Neuronal stem cell (in vitro differentiated cells): ENCODE measurements at regions not wholly inside any gene's neighbourhood (a gene's known extent, or its start where the extent isn't known, plus 50 kb on each side); places are given as distances from the start of the nearest gene placed in this dataset.

Experiments used
- DNase-seq: peaks from one replicate; pipeline ENCODE4 v3.0.0-alpha.2; 2013; ENCODE audit warnings: low spot score
- H2AFZ ChIP-seq: one replicate; pipeline ENCODE4 v1.6.1; 2013; ENCODE audit warnings: mild to moderate bottlenecking, low read length, inconsistent platforms
- H2AK5ac ChIP-seq: 2 replicates; pipeline ENCODE4 v1.6.1; 2013; ENCODE audit warnings: low read depth, mild to moderate bottlenecking, inconsistent platforms, low read length, moderate library complexity, mixed read lengths
- H2BK120ac ChIP-seq: 2 replicates; pipeline ENCODE4 v1.6.1; 2013; ENCODE audit warnings: low read depth, mild to moderate bottlenecking, inconsistent platforms, low read length, moderate library complexity, mixed read lengths
- H2BK12ac ChIP-seq: one replicate; pipeline ENCODE4 v1.6.1; 2013; ENCODE audit warnings: low read length, inconsistent platforms
- H2BK15ac ChIP-seq: 2 replicates; pipeline ENCODE4 v1.6.1; 2013; ENCODE audit warnings: mild to moderate bottlenecking, low read length, inconsistent platforms, mixed read lengths
- H2BK5ac ChIP-seq: one replicate; pipeline ENCODE4 v1.6.1; 2013; ENCODE audit warnings: inconsistent platforms, mild to moderate bottlenecking, low read length, moderate library complexity
- H3K14ac ChIP-seq: one replicate; pipeline ENCODE4 v1.6.1; 2013; ENCODE audit warnings: low read length, inconsistent platforms
- H3K18ac ChIP-seq: 2 replicates; pipeline ENCODE4 v1.6.1; 2013; ENCODE audit warnings: low read length, inconsistent platforms
- H3K23ac ChIP-seq: 2 replicates; pipeline ENCODE4 v1.6.1; 2013; ENCODE audit warnings: low read depth, mild to moderate bottlenecking, mixed read lengths, low read length, inconsistent platforms; ENCODE audit not compliant: poor library complexity
- H3K27ac ChIP-seq: replicated peaks from 3 replicates; pipeline ENCODE4 v1.5.1; 2013; ENCODE audit warnings: low read length, inconsistent platforms
- H3K27me3 ChIP-seq, 3 experiments: 2 replicates each; pipeline ENCODE4 v1.6.1; 2013; ENCODE audit warnings: low read length in 3 of 3, mild to moderate bottlenecking in 2 of 3, inconsistent platforms in 1 of 3, low read depth in 1 of 3, mixed read lengths in 1 of 3, moderate library complexity in 1 of 3; ENCODE audit not compliant: control insufficient read depth in 3 of 3, insufficient read depth in 3 of 3
- H3K36me3 ChIP-seq, 2 donors: replicated peaks in 1 of 2; 2 replicates each; pipeline ENCODE4 v1.6.1; 2013; ENCODE audit warnings: low read length in 2 of 2; ENCODE audit not compliant: control insufficient read depth in 2 of 2, insufficient read depth in 2 of 2
- H3K4ac ChIP-seq: 2 replicates; pipeline ENCODE4 v1.6.1; 2013; ENCODE audit warnings: inconsistent platforms, mild to moderate bottlenecking, low read length, moderate library complexity
- H3K4me1 ChIP-seq, 2 donors: 1 replicate in 1 of 2; 2 replicates in 1 of 2; pipeline ENCODE4 v1.6.1; 2013; ENCODE audit warnings: low read length in 2 of 2, low read depth in 1 of 2; ENCODE audit not compliant: control insufficient read depth in 2 of 2, insufficient read depth in 1 of 2
- H3K4me2 ChIP-seq: one replicate; pipeline ENCODE4 v1.6.1; 2013; ENCODE audit warnings: mild to moderate bottlenecking, low read length, inconsistent platforms; ENCODE audit not compliant: insufficient read depth, poor library complexity, severe bottlenecking
- H3K4me3 ChIP-seq, 2 donors: 2 replicates each; pipeline ENCODE4 v1.5.1; 2013; ENCODE audit warnings: low read length in 2 of 2, mild to moderate bottlenecking in 2 of 2, inconsistent platforms in 1 of 2, moderate library complexity in 1 of 2
- H3K79me1 ChIP-seq: one replicate; pipeline ENCODE4 v1.6.1; 2013; ENCODE audit warnings: low read depth, mild to moderate bottlenecking, inconsistent platforms, low read length, moderate library complexity
- H3K9ac ChIP-seq: one replicate; pipeline ENCODE4 v1.6.1; 2013; ENCODE audit warnings: mild to moderate bottlenecking, low read depth, low read length, inconsistent platforms; ENCODE audit not compliant: poor library complexity
- H3K9me3 ChIP-seq, 2 donors: replicated peaks in 1 of 2; 2 replicates each; pipeline versions ENCODE3 to v1.6.1; 2013; ENCODE audit warnings: low read length in 2 of 2, mild to moderate bottlenecking in 2 of 2, inconsistent platforms in 1 of 2, low read depth in 1 of 2, mixed read lengths in 1 of 2, moderate library complexity in 1 of 2; ENCODE audit not compliant: control insufficient read depth in 2 of 2, insufficient read depth in 1 of 2
- H4K8ac ChIP-seq: one replicate; pipeline ENCODE4 v1.6.1; 2013; ENCODE audit warnings: low read depth, mild to moderate bottlenecking, inconsistent platforms, low read length, moderate library complexity
- H4K91ac ChIP-seq: one replicate; pipeline ENCODE4 v1.6.1; 2013; ENCODE audit warnings: low read length, low read depth, mild to moderate bottlenecking, inconsistent platforms; ENCODE audit not compliant: poor library complexity
- WGBS, 2 donors: extraction: QIAGEN DNeasy Blood & Tissue Kit; methylation state at CpG; one replicate each; pipeline ENCODE4 v1.1.7; 2013; ENCODE audit warnings: missing lambda C conversion rate in 2 of 2, mixed read lengths in 1 of 2; ENCODE audit not compliant: insufficient read length in 2 of 2, insufficient replicate concordance in 1 of 2; ENCODE audit errors: extremely low coverage in 2 of 2; 5-methylcytosine and 5-hydroxymethylcytosine counted together

- H3K14ac ChIP-seq: no peak overlapping the region
These were observed 460.2 kb downstream of the COL12A1 start for GRCh38 chr6:74745670-74746069.

DNA sequence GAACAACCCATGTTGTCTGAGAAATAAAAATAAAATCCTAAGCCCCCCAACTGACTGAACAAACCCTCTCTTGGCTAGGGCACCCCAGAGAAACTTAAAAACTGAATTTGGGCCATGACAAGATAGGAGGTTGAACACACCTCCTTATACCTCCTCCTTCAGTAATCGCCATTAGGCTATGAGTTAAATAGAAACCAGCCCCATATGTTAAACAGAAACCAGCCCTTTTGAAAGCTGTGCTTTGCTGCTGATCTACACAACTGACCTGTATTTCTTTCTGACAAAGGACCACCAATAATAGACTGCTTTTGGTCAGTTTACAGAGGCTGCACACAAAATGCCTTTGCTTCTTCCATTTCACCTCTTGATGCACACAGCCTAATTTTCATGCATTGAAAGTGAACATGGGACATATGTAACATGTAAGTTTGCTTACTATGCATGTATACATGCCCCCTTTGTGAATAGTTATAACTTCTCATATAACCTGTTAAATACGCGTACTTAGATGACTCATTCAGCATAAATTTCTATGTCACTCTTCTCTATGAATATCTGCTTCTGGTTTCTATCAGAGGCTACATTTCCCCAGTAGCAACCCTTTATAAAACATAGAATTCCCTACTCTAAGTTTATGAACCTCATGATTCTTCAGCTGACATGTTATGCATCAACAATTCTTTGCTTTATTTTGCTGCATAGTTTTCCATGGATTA lies 462.9 kb downstream of the COL12A1 start:
- Histone ChIP-seq H3K23ac (no peak overlapping the region), H2AFZ (no peak overlapping the region), H3K4me3 (no peak overlapping the region), H3K4ac (no peak overlapping the region), H3K4me2 (no peak overlapping the region), H2BK15ac (no peak overlapping the region), H3K14ac (no peak overlapping the region), H4K8ac (no peak overlapping the region), H3K27me3 (peaks cover 0 to 2% (median 0%) of the 10 kb centered on the region in 3 experiments), H4K91ac (no peak overlapping the region), H2BK12ac (no peak overlapping the region), H2AK5ac (no peak overlapping the region), H3K27ac (no peak overlapping the region), H3K9me3 (no peaks in the 10 kb centered on the region), H2BK120ac (no peak overlapping the region), H3K18ac (no peak overlapping the region), H3K4me1 (no peaks in the 10 kb centered on the region), H3K79me1 (no peaks in the 10 kb centered on the region), H3K9ac (no peak overlapping the region), H3K36me3 (no peaks in the 10 kb centered on the region), H2BK5ac (no peak overlapping the region)
- WGBS, 2 donors: no CpG with 5 or more reads among the region's 3 CpGs
- no peak for DNase-seq

More at GRCh38 chr6:74745670-74746069, 460.2 kb downstream of the COL12A1 start:
- Histone ChIP-seq H3K9me3 (no peaks in the 10 kb centered on the region), H3K79me1 (no peaks in the 10 kb centered on the region), H3K36me3 (no peaks in the 10 kb centered on the region), H2BK5ac (no peak overlapping the region), H4K91ac (no peak overlapping the region), H2BK120ac (no peak overlapping the region), H2AK5ac (no peak overlapping the region), H3K27me3 (peaks cover 0 to 2% (median 0%) of the 10 kb centered on the region in 3 experiments), H3K23ac (no peak overlapping the region), H2BK15ac (no peak overlapping the region), H4K8ac (no peak overlapping the region), H3K9ac (no peak overlapping the region), H3K4me2 (no peak overlapping the region), H3K4ac (no peak overlapping the region), H2BK12ac (no peak overlapping the region), H3K18ac (no peak overlapping the region), H3K27ac (no peak overlapping the region), H3K4me3 (no peak overlapping the region), H2AFZ (no peak overlapping the region), H3K4me1 (no peaks in the 10 kb centered on the region)
- DNase-seq: no peak
- no CpG with 5 or more reads among the region's 1 CpG for WGBS, 2 donors

GRCh38 chr6:74741646-74742045 lies 464.2 kb downstream of the COL12A1 start:
- no CpG with 5 or more reads among the region's 1 CpG for WGBS, 2 donors

DNA sequence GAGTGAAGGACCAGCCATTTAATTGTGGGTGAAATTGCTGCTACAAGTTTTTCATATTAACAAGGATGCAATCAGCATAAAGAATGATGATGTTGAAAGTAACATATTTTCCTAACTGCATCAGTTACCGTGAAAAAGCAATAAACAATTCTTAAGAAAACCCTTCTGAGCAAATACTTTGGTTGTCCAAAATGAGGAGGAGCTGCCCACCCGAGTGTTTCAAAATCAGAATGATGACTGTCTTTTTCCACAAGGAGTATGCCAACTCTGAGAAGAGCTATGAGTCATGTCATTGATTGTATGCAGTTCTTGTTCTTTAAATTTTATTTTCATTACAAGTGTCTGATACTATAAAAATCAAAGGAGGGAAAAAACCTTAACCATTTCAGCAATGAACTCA lies 470.5 kb downstream of the COL12A1 start:
- WGBS, 2 donors: no CpG with 5 or more reads among the region's 2 CpGs

More at GRCh38 chr6:74741646-74742045, 464.2 kb downstream of the COL12A1 start:
- H3K23ac ChIP-seq: no peak overlapping the region
- H3K27ac ChIP-seq: no peak overlapping the region
- H3K9ac ChIP-seq: no peak overlapping the region
- no peak overlapping the region for H3K14ac ChIP-seq
- no peak overlapping the region for H2BK15ac ChIP-seq
- H3K4ac ChIP-seq: no peak overlapping the region
- no peaks in the 10 kb centered on the region for H3K79me1 ChIP-seq
- no peak overlapping the region for H3K4me3 ChIP-seq
- peaks cover 0 to 2% of the 10 kb centered on the region in 2 donors for H3K9me3 ChIP-seq
- H3K18ac ChIP-seq: no peak overlapping the region
- H2BK12ac ChIP-seq: no peak overlapping the region
- H4K8ac ChIP-seq: no peak overlapping the region
- H2AK5ac ChIP-seq: no peak overlapping the region
- DNase-seq: no peak
- H2BK120ac ChIP-seq: no peak overlapping the region
- peaks cover 0 to 2% (median 0%) of the 10 kb centered on the region in 3 experiments for H3K27me3 ChIP-seq
- H3K4me2 ChIP-seq: no peak overlapping the region
- no peak overlapping the region for H2BK5ac ChIP-seq
- H3K4me1 ChIP-seq: no peaks in the 10 kb centered on the region
- no peak overlapping the region for H4K91ac ChIP-seq
- no peak overlapping the region for H2AFZ ChIP-seq
- no peaks in the 10 kb centered on the region for H3K36me3 ChIP-seq

More for the DNA sequence above, 470.5 kb downstream of the COL12A1 start:
- Histone ChIP-seq H2AFZ (no peak overlapping the region), H3K4ac (no peak overlapping the region), H3K14ac (no peak overlapping the region), H4K91ac (no peak overlapping the region), H2BK5ac (no peak overlapping the region), H2BK120ac (no peak overlapping the region), H3K79me1 (no peaks in the 10 kb centered on the region), H3K18ac (no peak overlapping the region), H3K27ac (no peak overlapping the region), H2BK15ac (no peak overlapping the region), H3K4me3 (no peak overlapping the region), H3K4me2 (no peak overlapping the region), H3K9me3 (peaks cover 0 to 2% of the 10 kb centered on the region in 2 donors), H3K9ac (no peak overlapping the region), H3K27me3 (no peaks in the 10 kb centered on the region), H2AK5ac (no peak overlapping the region), H3K36me3 (no peaks in the 10 kb centered on the region), H2BK12ac (no peak overlapping the region), H3K23ac (no peak overlapping the region), H3K4me1 (peaks cover 0 to 5% of the 10 kb centered on the region in 2 donors), H4K8ac (no peak overlapping the region)
- no peak for DNase-seq
